Fibroblast of mammary gland (primary cell): ENCODE measurements at regions not wholly inside any gene's neighbourhood (a gene's known extent, or its start where the extent isn't known, plus 50 kb on each side); places are given as distances from the start of the nearest gene placed in this dataset.
A peak's percentile ranks its signal among the peaks of the same experiment; 100 is the strongest.
"Not testable (repeated sequence)": the region's sequence is repeated elsewhere in the genome, so short reads cannot be mapped to it uniquely, and the experiment has no call there.

Experiments used
- DNase-seq: peaks from one replicate; pipeline ENCODE4 v3.0.0-alpha.2; 2010; ENCODE audit warnings: low read depth
- H3K4me3 ChIP-seq: 2 replicates; pipeline ENCODE4 v1.5.1; 2011; ENCODE audit warnings: low read depth, mild to moderate bottlenecking, low read length, moderate library complexity; ENCODE audit not compliant: control insufficient read depth
- TF ChIP-seq, protein P1 (sequence below): conservative IDR thresholded peaks from 2 replicates; pipeline ENCODE4 v1.5.1; 2011; ENCODE audit warnings: low read depth, low read length, inconsistent platforms; ENCODE audit not compliant: control insufficient read depth, insufficient read depth

DNA sequence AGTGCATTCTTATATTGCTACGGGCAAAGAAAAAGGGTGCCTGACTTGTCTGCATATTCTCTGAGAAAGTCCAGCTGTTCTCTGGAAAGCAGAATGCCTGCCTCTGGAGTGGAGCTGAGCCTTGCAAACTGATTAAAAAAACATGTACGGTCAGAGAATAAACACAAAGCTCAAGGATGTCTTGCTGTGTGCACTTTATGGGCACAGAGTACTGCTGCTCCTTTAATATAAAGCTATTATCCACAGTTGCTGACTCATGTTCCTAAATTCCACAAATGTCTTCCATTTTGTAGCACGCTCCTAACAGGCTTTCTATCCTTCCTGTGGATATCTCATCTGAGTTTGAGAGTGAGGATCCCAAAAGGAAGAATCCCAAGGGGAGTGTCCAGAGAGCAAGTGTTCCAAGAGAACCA, 229.0 kb downstream of the MREG start:
- no peak overlapping the region for H3K4me3 ChIP-seq
- TF ChIP-seq, protein P1, sequence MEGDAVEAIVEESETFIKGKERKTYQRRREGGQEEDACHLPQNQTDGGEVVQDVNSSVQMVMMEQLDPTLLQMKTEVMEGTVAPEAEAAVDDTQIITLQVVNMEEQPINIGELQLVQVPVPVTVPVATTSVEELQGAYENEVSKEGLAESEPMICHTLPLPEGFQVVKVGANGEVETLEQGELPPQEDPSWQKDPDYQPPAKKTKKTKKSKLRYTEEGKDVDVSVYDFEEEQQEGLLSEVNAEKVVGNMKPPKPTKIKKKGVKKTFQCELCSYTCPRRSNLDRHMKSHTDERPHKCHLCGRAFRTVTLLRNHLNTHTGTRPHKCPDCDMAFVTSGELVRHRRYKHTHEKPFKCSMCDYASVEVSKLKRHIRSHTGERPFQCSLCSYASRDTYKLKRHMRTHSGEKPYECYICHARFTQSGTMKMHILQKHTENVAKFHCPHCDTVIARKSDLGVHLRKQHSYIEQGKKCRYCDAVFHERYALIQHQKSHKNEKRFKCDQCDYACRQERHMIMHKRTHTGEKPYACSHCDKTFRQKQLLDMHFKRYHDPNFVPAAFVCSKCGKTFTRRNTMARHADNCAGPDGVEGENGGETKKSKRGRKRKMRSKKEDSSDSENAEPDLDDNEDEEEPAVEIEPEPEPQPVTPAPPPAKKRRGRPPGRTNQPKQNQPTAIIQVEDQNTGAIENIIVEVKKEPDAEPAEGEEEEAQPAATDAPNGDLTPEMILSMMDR, result no peak
- DNase-seq, result peak; percentile 93

DNA sequence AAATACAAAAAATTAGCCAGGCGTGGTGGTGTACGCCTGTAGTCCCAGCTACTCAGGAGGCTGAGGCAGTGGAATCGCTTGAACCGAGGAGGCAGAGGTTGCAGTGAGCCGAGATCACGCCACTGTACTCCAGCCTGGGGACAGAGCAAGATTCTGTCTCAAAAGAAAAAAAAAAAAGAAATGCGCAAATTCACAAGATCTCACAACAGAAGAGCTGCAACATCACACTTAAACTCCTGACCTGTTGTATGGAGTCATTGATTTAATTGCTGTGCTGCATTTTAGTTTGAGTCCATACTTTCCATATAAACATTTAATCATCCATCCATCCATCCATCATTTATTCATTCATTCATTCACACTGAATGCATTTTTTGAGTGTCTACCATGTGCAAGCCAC, 229.7 kb downstream of the MREG start:
- H3K4me3 ChIP-seq, DNase-seq: not testable (repeated sequence)

DNA sequence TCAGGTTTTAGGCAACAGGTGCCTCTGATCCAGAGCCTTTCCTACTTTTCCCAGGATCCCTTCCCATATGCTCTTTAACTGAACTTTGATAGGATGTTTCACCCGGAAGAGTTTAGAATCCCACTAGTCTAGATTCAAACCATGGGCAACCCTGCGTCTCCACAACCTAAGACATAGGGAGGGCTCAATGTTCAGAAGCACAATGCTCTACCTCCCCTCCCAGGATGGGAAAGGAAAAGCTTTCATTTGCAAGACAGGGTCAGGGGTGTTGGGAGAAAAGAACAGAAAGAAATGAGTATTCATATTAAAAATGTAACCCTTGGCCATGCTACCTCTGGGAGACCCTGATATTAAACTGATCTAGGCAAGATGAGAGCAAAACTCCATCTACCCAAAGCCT, 230.4 kb downstream of the MREG start:
- TF ChIP-seq, protein P1, result no peak
- no peak for DNase-seq
- H3K4me3 ChIP-seq, result no peak overlapping the region

DNA sequence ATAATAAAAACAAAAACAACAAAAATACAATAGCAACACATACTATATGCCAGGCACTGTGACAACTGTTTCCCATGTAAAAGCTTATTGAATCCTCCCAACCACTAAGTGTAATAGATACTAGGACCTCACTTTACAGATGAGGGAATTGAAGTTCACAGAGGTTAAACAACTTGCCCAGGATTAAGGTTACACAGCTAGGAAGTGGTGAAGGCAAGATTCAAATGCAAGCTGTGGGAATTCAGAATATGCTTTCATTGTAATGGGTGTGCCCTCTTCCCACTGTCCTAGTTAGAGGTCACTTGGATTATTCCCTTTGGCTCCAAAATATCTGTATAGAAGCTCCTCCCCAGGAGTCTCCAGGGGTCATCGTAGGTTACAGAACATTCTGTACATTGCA, 231.1 kb downstream of the MREG start:
- H3K4me3 ChIP-seq, result no peak overlapping the region
- TF ChIP-seq, protein P1, result no peak
- no peak for DNase-seq

DNA sequence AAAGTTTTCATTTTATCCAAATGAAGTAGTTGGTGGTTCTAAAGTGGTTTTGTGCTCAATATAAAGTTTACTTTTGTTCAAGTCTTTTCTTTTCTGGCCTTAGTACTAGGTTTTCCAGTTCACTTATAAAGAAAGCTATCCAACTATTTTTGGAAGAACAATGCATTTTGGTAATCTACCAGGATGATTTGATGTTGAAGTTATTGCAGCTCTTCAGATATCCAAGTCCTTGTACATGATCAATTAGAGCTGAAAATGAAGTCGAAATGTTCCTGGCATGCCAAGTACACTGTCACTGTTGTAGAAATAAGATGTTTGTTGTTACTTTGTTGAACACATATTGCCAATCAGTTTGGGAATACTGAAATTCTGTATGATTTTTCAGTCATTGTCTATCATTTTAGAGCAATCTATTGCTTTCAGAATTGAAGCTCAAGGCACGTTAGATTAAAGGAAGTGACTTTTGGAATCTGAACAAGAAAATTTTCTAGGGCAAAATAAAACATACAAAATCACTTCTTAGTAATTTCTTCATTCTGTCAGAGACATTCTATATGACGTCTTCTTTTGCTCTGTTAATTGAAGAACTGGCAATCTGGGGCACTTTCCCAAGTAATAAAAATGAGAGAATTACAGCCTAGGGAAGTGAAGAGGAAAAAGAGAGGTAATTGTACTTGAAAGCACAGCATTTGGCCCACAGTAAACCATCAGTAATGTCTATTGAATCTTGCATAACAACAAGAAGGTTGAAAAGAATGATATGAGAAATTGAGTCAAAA, 232.3 kb downstream of the MREG start:
- DNase-seq, result no peak
- no peak overlapping the region for H3K4me3 ChIP-seq
- TF ChIP-seq, protein P1, result no peak

DNA sequence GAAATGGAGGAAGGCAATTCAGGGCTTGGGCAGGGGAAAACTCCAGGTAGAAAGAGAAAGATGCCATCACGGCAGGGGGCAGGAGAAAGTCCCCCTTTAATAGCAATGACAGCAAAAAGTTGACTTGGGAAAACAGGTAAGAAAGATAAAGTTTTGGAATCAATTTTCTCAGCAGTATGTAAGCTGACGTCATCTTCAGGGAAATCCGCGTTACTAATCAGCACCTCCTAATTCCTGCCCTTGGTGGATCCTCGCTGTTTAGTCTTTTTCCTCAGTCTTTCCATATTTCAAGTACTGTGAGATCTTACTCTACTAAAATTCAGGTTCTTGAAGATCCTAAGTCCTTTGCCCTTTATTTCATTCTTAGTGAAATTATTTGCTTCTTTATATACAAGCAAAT, 233.0 kb downstream of the MREG start:
- TF ChIP-seq, protein P1, result no peak
- H3K4me3 ChIP-seq, result no peak overlapping the region
- DNase-seq, result no peak

DNA sequence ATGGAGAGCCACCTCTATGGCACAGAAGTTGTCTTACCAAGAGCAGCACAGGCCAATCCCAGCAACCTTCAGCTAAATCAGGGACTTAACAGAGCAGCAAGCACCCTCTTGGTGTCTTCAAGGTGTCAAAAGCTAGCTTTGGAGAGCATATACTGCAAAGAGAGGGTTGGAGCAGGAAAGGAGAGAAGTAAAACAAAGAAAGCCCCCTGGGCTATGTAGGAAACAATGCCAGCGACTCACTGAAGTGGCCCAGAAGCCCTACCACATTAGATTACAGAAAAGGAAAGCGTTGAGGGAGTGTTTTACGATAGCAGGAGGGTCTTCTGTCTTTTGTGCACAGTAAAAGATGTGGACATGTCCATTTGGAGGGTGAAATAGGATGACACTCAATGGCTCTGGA, 233.4 kb downstream of the MREG start:
- TF ChIP-seq, protein P1, result no peak
- no peak overlapping the region for H3K4me3 ChIP-seq
- no peak for DNase-seq
